Muscle layer of colon (tissue), 2 donors: ENCODE measurements at regions not wholly inside any gene's neighbourhood (a gene's known extent, or its start where the extent isn't known, plus 50 kb on each side); places are given as distances from the start of the nearest gene placed in this dataset.
"Not testable (repeated sequence)": the region's sequence is repeated elsewhere in the genome, so short reads cannot be mapped to it uniquely, and the experiment has no call there.

Source experiments
- H3K27ac ChIP-seq: one replicate; pipeline ENCODE4 v1.7.0; 2013; ENCODE audit warnings: low read depth, mild to moderate bottlenecking, low read length, moderate library complexity
- H3K27me3 ChIP-seq, 2 donors: one replicate each; pipeline ENCODE4 v1.7.0; 2013; ENCODE audit warnings: low read length in 2 of 2, mild to moderate bottlenecking in 2 of 2; ENCODE audit not compliant: insufficient read depth in 2 of 2, control insufficient read depth in 1 of 2
- H3K36me3 ChIP-seq: one replicate; pipeline ENCODE4 v1.7.0; 2013; ENCODE audit warnings: mild to moderate bottlenecking, low read length; ENCODE audit not compliant: insufficient read depth
- H3K4me1 ChIP-seq: one replicate; pipeline ENCODE4 v1.7.0; 2013; ENCODE audit warnings: mild to moderate bottlenecking, low read length; ENCODE audit not compliant: insufficient read depth
- H3K4me3 ChIP-seq, 2 donors: one replicate each; pipeline ENCODE4 v1.7.0; 2013; ENCODE audit warnings: low read length in 2 of 2, low read depth in 1 of 2, mild to moderate bottlenecking in 1 of 2, moderate library complexity in 1 of 2
- H3K9ac ChIP-seq: one replicate; pipeline ENCODE4 v1.7.0; 2013; ENCODE audit warnings: low read length
- H3K9me3 ChIP-seq: one replicate; pipeline ENCODE4 v1.7.0; 2013; ENCODE audit warnings: mild to moderate bottlenecking, low read length
- donor health status: abdominal sarcoma.
- donor health status: Adenocarcinoma of cecum.

GRCh38 chrX:14352511-14352910 is 176.8 kb upstream of the GLRA2 start:
- H3K27me3 ChIP-seq, result no peaks in the 10 kb centered on the region
- no peak overlapping the region for H3K9ac ChIP-seq
- no peaks in the 10 kb centered on the region for H3K9me3 ChIP-seq
- H3K4me3 ChIP-seq, result no peak overlapping the region
- H3K4me1 ChIP-seq, result no peaks in the 10 kb centered on the region
- H3K36me3 ChIP-seq, result no peaks in the 10 kb centered on the region
- no peak overlapping the region for H3K27ac ChIP-seq

- H3K9me3 ChIP-seq, result no peaks in the 10 kb centered on the region
Measured at GRCh38 chrX:14351611-14352303, 177.6 kb upstream of the GLRA2 start.

GRCh38 chrX:14347523-14347922 is 181.8 kb upstream of the GLRA2 start:
- H3K4me3 ChIP-seq, result no peak overlapping the region
- H3K4me1 ChIP-seq, result no peaks in the 10 kb centered on the region
- H3K9ac ChIP-seq, result no peak overlapping the region
- no peak overlapping the region for H3K27ac ChIP-seq
- no peaks in the 10 kb centered on the region for H3K27me3 ChIP-seq
- no peaks in the 10 kb centered on the region for H3K9me3 ChIP-seq
- no peaks in the 10 kb centered on the region for H3K36me3 ChIP-seq

More at GRCh38 chrX:14351611-14352303, 177.6 kb upstream of the GLRA2 start:
- no peak overlapping the region for H3K4me3 ChIP-seq
- H3K36me3 ChIP-seq, result no peaks in the 10 kb centered on the region
- H3K9ac ChIP-seq, result no peak overlapping the region
- H3K4me1 ChIP-seq, result no peaks in the 10 kb centered on the region
- no peak overlapping the region for H3K27ac ChIP-seq
- H3K27me3 ChIP-seq, result no peaks in the 10 kb centered on the region

- Histone ChIP-seq H3K27me3 (no peaks in the 10 kb centered on the region), H3K9ac (no peak overlapping the region), H3K36me3 (no peaks in the 10 kb centered on the region), H3K4me3 (no peak overlapping the region), H3K27ac (no peak overlapping the region), H3K9me3 (no peaks in the 10 kb centered on the region), H3K4me1 (no peaks in the 10 kb centered on the region)
Measured at GRCh38 chrX:14344172-14344940, 185.0 kb upstream of the GLRA2 start.

DNA sequence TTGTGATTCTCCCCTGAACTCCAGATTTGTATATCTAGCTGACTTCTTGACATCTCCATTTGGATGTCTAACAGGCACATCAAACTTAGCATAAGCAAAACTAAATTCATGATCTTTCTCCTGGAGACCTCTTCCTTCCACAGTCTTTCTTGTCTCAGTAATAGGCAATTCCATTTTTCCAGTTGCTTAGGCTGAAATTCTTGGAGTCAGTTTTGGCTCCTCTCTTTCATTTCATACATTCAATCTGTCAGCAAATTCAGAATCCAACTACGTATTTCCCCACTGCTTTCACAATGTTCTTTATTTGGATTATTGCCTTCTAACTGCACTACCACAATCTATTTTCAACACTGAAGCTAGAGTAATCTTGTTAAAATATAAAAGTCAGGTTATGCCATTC is 219.9 kb upstream of the GLRA2 start:
- no peak overlapping the region for H3K9ac ChIP-seq
- no peak overlapping the region for H3K4me3 ChIP-seq
- no peaks in the 10 kb centered on the region for H3K27me3 ChIP-seq
- H3K9me3 ChIP-seq, result no peaks in the 10 kb centered on the region
- H3K27ac ChIP-seq, result no peak overlapping the region
- no peaks in the 10 kb centered on the region for H3K4me1 ChIP-seq
- H3K36me3 ChIP-seq, result no peaks in the 10 kb centered on the region

DNA sequence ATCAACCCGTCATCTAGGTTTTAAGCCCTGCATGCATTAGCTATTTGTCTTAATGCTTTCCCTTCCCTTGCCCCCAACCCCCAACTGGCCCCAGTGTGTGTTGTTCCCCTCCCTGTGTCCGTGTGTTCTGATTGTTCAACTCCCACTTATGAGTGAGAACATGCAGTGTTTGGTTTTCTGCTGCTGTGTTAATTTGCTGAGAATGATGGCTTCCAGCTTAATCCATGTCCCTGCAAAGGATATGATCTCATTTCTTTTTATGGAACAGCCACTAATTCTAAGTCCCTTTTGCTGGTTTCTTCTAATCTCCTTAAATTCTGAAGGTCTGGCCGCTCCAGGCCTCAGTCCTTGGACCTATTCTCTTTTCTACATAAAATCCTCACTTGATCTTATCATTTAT is 220.4 kb upstream of the GLRA2 start:
- not testable (repeated sequence) for H3K9ac ChIP-seq, H3K4me1 ChIP-seq, H3K27ac ChIP-seq, H3K27me3 ChIP-seq, H3K4me3 ChIP-seq, H3K36me3 ChIP-seq, H3K9me3 ChIP-seq

GRCh38 chrX:14303891-14304290 is 225.4 kb upstream of the GLRA2 start:
- Histone ChIP-seq H3K4me3 (no peak overlapping the region), H3K27me3 (no peaks in the 10 kb centered on the region), H3K36me3 (no peaks in the 10 kb centered on the region), H3K27ac (no peak overlapping the region), H3K9me3 (no peaks in the 10 kb centered on the region), H3K4me1 (no peaks in the 10 kb centered on the region), H3K9ac (no peak overlapping the region)

DNA sequence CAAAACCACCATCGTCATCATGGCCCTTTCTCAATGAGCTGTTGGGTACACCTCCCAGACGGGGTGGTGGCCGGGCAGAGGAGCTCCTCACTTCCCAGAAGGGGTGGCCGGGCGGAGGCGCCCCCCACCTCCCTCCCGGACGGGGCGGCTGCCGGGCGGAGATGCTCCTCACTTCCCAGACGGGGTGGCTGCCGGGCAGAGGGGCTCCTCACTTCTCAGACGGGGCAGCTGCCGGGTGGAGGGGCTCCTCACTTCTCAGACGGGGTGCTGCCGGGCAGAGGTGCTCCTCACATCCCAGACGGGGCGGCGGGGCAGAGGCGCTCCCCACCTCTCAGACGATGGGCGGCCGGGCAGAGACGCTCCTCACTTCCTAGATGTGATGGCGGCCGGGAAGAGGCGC is 226.8 kb upstream of the GLRA2 start:
- not testable (repeated sequence) for H3K9me3 ChIP-seq, H3K36me3 ChIP-seq, H3K27me3 ChIP-seq, H3K4me3 ChIP-seq, H3K4me1 ChIP-seq, H3K9ac ChIP-seq, H3K27ac ChIP-seq

- H3K4me1 ChIP-seq, result peaks cover 3% of the 10 kb centered on the region
- H3K4me3 ChIP-seq, result no peak overlapping the region
- H3K36me3 ChIP-seq, result no peaks in the 10 kb centered on the region
- H3K27me3 ChIP-seq, result no peaks in the 10 kb centered on the region
- H3K9me3 ChIP-seq, result no peaks in the 10 kb centered on the region
- H3K27ac ChIP-seq, result no peak overlapping the region
- no peak overlapping the region for H3K9ac ChIP-seq
Measured at GRCh38 chrX:14300376-14300775, 229.0 kb upstream of the GLRA2 start.

DNA sequence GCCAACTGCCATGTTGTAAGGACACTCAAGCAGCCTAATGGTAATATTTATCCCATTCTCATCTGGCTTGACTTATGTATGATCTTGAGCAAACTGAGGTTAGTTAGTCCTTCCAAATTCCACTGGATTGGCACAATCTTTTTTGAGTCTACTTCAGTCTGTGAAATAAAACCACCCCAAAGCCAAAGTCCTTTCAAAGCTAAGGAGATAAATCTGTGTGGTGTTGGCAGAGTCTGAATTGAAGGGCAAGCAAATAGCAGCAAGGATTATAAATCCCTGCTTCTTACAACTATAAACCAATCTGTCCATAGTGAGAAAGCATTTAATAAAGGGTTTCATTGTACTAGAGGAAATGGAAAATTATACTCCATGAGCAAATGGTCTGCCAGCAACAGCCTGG is 233.9 kb upstream of the GLRA2 start:
- no peaks in the 10 kb centered on the region for H3K36me3 ChIP-seq
- no peak overlapping the region for H3K4me3 ChIP-seq
- H3K9me3 ChIP-seq, result no peaks in the 10 kb centered on the region
- no peaks in the 10 kb centered on the region for H3K27me3 ChIP-seq
- no peak overlapping the region for H3K9ac ChIP-seq
- no peak overlapping the region for H3K27ac ChIP-seq
- peaks cover 3% of the 10 kb centered on the region for H3K4me1 ChIP-seq

DNA sequence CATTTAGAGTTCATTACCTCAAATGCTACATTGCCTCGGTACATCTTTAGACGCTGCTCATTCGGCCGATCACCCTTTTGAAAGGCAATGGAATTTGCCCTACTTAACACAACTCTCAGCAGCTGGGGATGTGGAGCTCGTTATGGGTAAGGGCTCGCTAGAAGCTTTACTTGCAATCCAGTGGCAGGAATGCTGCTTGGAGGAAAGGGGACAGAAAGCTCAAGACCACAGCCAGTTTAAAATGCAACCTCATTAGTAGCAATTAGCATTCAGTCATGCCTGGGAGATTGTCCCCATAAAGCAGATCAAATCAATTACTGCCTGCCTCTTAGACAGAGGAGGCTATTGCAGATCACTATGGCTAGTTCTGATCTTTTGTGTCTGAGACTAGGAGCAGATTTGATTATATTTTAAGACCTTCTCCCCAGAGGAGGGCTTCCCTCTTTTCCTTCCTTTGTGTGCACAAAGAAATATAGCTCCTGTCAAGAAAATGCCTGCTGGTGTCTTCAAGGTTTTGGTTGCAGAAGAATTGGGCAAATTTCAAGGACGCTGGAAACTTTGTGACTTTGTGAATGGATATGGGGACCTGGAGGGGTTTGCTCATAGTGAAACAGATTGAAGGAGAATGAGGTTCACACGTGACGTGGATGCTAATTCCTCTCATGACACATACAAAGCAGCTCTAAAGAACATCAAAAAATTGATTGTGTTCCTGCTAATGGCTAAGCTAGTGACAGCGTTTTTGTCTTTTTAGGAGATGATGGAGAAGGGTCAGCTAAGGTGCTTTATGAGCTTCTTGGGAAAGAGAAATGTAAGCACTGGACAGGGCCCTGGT is 237.5 kb upstream of the GLRA2 start:
- no peak overlapping the region for H3K9ac ChIP-seq

More for the DNA sequence above, 237.5 kb upstream of the GLRA2 start:
- Histone ChIP-seq H3K9me3 (no peaks in the 10 kb centered on the region), H3K36me3 (no peaks in the 10 kb centered on the region), H3K27me3 (no peaks in the 10 kb centered on the region), H3K4me1 (peaks cover 3% of the 10 kb centered on the region), H3K27ac (peak overlapping the region; percentile 44), H3K4me3 (no peak overlapping the region)
